Endodermal cell (in vitro differentiated cells): ENCODE measurements at regions not wholly inside any gene's neighbourhood (a gene's known extent, or its start where the extent isn't known, plus 50 kb on each side); places are given as distances from the start of the nearest gene placed in this dataset.
A peak's percentile ranks its signal among the peaks of the same experiment; 100 is the strongest.

Source experiments
- DNase-seq: peaks from one replicate; pipeline ENCODE4 v3.0.0-alpha.2; 2017
- H3K27ac ChIP-seq: 2 replicates; pipeline ENCODE4 v1.5.1; 2013; ENCODE audit warnings: mild to moderate bottlenecking, low read depth, low read length, moderate library complexity
- H3K27me3 ChIP-seq: 2 replicates; pipeline ENCODE4 v1.6.1; 2013; ENCODE audit warnings: mild to moderate bottlenecking, low read length, moderate library complexity; ENCODE audit not compliant: insufficient read depth, control insufficient read depth, poor library complexity, severe bottlenecking
- H3K36me3 ChIP-seq: 2 replicates; pipeline ENCODE4 v1.7.0; 2013; ENCODE audit warnings: mild to moderate bottlenecking, low read length, moderate library complexity; ENCODE audit not compliant: control insufficient read depth, insufficient read depth
- H3K4me1 ChIP-seq: one replicate; pipeline ENCODE4 v1.7.0; 2013; ENCODE audit warnings: low read length; ENCODE audit not compliant: control insufficient read depth, insufficient read depth
- H3K4me3 ChIP-seq: 2 replicates; pipeline ENCODE4 v1.5.1; 2013; ENCODE audit warnings: mild to moderate bottlenecking, low read length, moderate library complexity
- H3K9ac ChIP-seq: 2 replicates; pipeline ENCODE4 v1.6.1; 2013; ENCODE audit warnings: mild to moderate bottlenecking, low read length, moderate library complexity; ENCODE audit not compliant: poor library complexity, severe bottlenecking; ENCODE audit errors: extremely low read depth
- H3K9me3 ChIP-seq: 2 replicates; pipeline ENCODE4 v1.6.1; 2013; ENCODE audit warnings: mild to moderate bottlenecking, low read length, moderate library complexity; ENCODE audit not compliant: control insufficient read depth
- H3K27ac Mint-ChIP-seq: 2 replicates; pipeline ENCODE4 v1.8.0; 2020; ENCODE audit warnings: mixed read lengths
- H3K27me3 Mint-ChIP-seq: 2 replicates; pipeline ENCODE4 v1.8.0; 2021; ENCODE audit warnings: mild to moderate bottlenecking, mixed read lengths; ENCODE audit not compliant: insufficient read depth
- H3K36me3 Mint-ChIP-seq: 2 replicates; pipeline ENCODE4 v1.8.0; 2020; ENCODE audit warnings: low read depth, mixed read lengths
- H3K4me1 Mint-ChIP-seq: 2 replicates; pipeline ENCODE4 v1.8.0; 2020; ENCODE audit warnings: mixed read lengths
- H3K4me3 Mint-ChIP-seq: 2 replicates; pipeline ENCODE4 v1.8.0; 2020; ENCODE audit warnings: mild to moderate bottlenecking, moderate library complexity, mixed read lengths
- H3K9me3 Mint-ChIP-seq: 2 replicates; pipeline ENCODE4 v1.8.0; 2020; ENCODE audit warnings: mild to moderate bottlenecking, mixed read lengths
- WGBS, 2 experiments: methylation state at CpG; one replicate each; pipeline versions ENCODE4 v1.1.5 to v1.1.7; 2013; ENCODE audit warnings: missing lambda C conversion rate in 2 of 2, mixed read lengths in 1 of 2; ENCODE audit not compliant: insufficient coverage in 1 of 2, insufficient read length in 1 of 2; 5-methylcytosine and 5-hydroxymethylcytosine counted together
- TF ChIP-seq, protein P1 (sequence below): fragments of 200-600 bp; sonication (generic); conservative IDR thresholded peaks from 2 replicates; pipeline ENCODE4 v1.5.0; 2021; ENCODE audit warnings: antibody characterized with exemption, mild to moderate bottlenecking

DNA sequence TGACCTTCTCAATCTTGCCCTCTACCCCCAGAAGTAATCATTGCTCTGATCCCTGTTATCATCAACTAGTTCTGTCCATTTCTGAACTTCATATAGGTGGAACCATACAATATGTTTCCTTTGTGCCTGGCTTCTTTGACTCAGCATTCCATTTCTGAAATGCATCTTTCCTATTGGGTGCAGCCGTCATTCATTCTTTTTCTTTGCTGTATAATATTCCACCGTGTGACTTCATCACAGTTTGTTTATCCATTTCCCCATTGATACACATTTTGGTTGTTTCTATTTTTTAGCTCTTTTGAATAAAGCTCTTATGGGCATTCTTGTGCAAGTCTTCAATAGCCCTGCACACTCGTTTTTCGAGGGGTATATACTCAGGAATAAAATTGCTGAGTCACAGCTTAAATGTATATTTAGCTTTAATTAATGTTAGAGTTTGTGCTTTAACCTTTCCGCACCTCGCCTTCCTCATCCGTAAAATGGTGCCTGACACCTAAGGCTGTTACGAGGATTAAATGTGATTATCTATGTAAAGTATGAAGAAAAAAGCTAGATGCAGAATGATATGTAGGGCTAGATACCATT is 491.6 kb downstream of the MIAT start:
- H3K27me3 Mint-ChIP-seq, result peaks cover 19% of the 10 kb centered on the region
- no peaks in the 10 kb centered on the region for H3K36me3 Mint-ChIP-seq
- TF ChIP-seq, protein P1, sequence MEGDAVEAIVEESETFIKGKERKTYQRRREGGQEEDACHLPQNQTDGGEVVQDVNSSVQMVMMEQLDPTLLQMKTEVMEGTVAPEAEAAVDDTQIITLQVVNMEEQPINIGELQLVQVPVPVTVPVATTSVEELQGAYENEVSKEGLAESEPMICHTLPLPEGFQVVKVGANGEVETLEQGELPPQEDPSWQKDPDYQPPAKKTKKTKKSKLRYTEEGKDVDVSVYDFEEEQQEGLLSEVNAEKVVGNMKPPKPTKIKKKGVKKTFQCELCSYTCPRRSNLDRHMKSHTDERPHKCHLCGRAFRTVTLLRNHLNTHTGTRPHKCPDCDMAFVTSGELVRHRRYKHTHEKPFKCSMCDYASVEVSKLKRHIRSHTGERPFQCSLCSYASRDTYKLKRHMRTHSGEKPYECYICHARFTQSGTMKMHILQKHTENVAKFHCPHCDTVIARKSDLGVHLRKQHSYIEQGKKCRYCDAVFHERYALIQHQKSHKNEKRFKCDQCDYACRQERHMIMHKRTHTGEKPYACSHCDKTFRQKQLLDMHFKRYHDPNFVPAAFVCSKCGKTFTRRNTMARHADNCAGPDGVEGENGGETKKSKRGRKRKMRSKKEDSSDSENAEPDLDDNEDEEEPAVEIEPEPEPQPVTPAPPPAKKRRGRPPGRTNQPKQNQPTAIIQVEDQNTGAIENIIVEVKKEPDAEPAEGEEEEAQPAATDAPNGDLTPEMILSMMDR, result no peak
- Histone ChIP-seq H3K4me3 (no peak overlapping the region), H3K27ac (no peak overlapping the region), H3K9ac (no peak overlapping the region), H3K9me3 (no peaks in the 10 kb centered on the region), H3K4me1 (no peaks in the 10 kb centered on the region), H3K36me3 (no peaks in the 10 kb centered on the region), H3K27me3 (no peaks in the 10 kb centered on the region)
- no peaks in the 10 kb centered on the region for H3K9me3 Mint-ChIP-seq
- DNase-seq, result no peak
- no peaks in the 10 kb centered on the region for H3K4me1 Mint-ChIP-seq
- H3K27ac Mint-ChIP-seq, result no peak overlapping the region
- WGBS, 2 experiments, result 97% methylated on average over 4 to 8 of the region's 8 CpGs
- no peak overlapping the region for H3K4me3 Mint-ChIP-seq

DNA sequence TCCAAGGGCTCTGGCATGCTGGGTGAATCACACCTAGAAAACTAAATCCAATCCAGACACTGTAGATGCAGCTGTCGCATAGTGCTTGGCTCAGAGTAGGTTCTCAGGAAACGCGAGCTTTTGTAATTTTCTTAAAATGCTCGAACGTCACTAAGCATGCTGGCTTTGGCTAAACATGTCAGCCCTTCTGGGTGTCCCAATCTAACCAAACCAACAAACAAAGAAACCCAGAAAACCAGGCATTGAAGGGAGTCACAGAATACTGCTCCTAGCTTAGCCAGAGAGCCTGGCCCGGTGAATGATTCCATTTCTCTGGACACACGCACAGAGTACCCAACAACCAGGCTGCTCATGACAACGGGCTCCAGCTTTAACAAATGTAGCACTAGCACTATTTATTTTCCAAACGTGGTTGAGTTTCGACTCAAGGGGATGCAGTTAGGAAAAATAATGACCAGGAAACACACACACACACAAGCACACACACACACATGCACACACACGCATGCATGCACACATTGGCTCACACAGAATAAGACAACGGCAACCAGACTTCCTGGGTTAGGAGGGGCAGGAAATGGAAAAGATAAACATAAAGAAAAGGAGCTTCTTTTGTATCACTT is 492.6 kb downstream of the MIAT start:
- Histone ChIP-seq H3K4me3 (no peak overlapping the region), H3K27me3 (no peaks in the 10 kb centered on the region), H3K9me3 (no peaks in the 10 kb centered on the region), H3K36me3 (no peaks in the 10 kb centered on the region), H3K9ac (no peak overlapping the region), H3K27ac (no peak overlapping the region), H3K4me1 (no peaks in the 10 kb centered on the region)
- DNase-seq, result no peak
- TF ChIP-seq, protein P1, result no peak
- H3K4me3 Mint-ChIP-seq, result no peak overlapping the region
- H3K27ac Mint-ChIP-seq, result peak overlapping the region; percentile 46
- H3K27me3 Mint-ChIP-seq, result peaks cover 19% of the 10 kb centered on the region
- no peaks in the 10 kb centered on the region for H3K9me3 Mint-ChIP-seq
- H3K36me3 Mint-ChIP-seq, result no peaks in the 10 kb centered on the region
- 87 to 88% methylated on average over 4 to 12 of the region's 12 CpGs for WGBS, 2 experiments
- no peaks in the 10 kb centered on the region for H3K4me1 Mint-ChIP-seq

DNA sequence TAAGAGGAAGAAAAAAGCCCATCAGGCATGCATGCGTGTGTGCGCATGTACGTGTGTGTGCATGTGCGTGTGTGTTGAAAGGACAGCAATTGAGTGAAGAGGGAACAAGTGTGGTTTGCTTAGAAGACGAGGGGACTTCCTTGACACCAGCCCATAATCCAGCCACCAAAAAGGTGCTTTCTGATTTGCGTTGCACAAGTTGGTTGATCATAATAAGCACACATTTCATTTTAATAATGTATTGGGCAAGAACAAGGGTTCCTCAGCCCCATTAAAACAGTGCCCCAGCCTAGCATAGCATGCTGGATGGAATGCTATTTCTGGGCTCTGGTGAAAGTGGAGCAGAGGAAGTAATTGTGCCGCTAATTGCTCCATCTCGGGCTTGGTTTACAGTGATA is 493.2 kb downstream of the MIAT start:
- H3K27ac Mint-ChIP-seq, result peak overlapping the region; percentile 46

More for the DNA sequence above, 493.2 kb downstream of the MIAT start:
- TF ChIP-seq, protein P1, result no peak
- no peaks in the 10 kb centered on the region for H3K9me3 ChIP-seq
- Mint-ChIP-seq H3K9me3 (no peaks in the 10 kb centered on the region), H3K4me1 (no peaks in the 10 kb centered on the region), H3K36me3 (no peaks in the 10 kb centered on the region), H3K4me3 (no peak overlapping the region), H3K27me3 (peaks cover 19% of the 10 kb centered on the region)
- H3K4me1 ChIP-seq, result no peaks in the 10 kb centered on the region
- no peaks in the 10 kb centered on the region for H3K27me3 ChIP-seq
- 92% methylated on average over 8 of the region's 8 CpGs; no CpG with 5 or more reads in 1 of the 2 experiments for WGBS, 2 experiments
- DNase-seq, result no peak
- no peaks in the 10 kb centered on the region for H3K36me3 ChIP-seq
- no peak overlapping the region for H3K4me3 ChIP-seq
- H3K9ac ChIP-seq, result no peak overlapping the region
- H3K27ac ChIP-seq, result no peak overlapping the region
